Muscle of leg (tissue), 3 donors: ENCODE measurements at regions not wholly inside any gene's neighbourhood (a gene's known extent, or its start where the extent isn't known, plus 50 kb on each side); places are given as distances from the start of the nearest gene placed in this dataset.

ENCODE experiments used
- DNase-seq: peaks from one replicate; pipeline ENCODE4 v3.0.0; 2013
- H3K27ac ChIP-seq: one replicate; pipeline ENCODE4 v1.5.1; 2013; ENCODE audit warnings: mild to moderate bottlenecking, low read length, control low read depth
- H3K27me3 ChIP-seq: one replicate; pipeline ENCODE4 v1.6.1; 2013; ENCODE audit warnings: low read length; ENCODE audit not compliant: control insufficient read depth, insufficient read depth
- H3K36me3 ChIP-seq: one replicate; pipeline ENCODE4 v1.6.1; 2013; ENCODE audit warnings: low read length; ENCODE audit not compliant: control insufficient read depth, insufficient read depth
- H3K4me1 ChIP-seq: one replicate; pipeline ENCODE4 v1.6.1; 2013; ENCODE audit warnings: low read length; ENCODE audit not compliant: control insufficient read depth, insufficient read depth
- H3K4me3 ChIP-seq: one replicate; pipeline ENCODE4 v1.5.1; 2013; ENCODE audit warnings: low read length, control low read depth
- H3K9me3 ChIP-seq: replicated peaks from 2 replicates; pipeline ENCODE4 v1.6.1; 2013; ENCODE audit warnings: low read depth, low read length; ENCODE audit not compliant: control insufficient read depth
- WGBS: methylation state at CpG from one replicate; pipeline ENCODE4 v1.1.5; 2013; ENCODE audit warnings: missing lambda C conversion rate; ENCODE audit not compliant: insufficient coverage; 5-methylcytosine and 5-hydroxymethylcytosine counted together

DNA sequence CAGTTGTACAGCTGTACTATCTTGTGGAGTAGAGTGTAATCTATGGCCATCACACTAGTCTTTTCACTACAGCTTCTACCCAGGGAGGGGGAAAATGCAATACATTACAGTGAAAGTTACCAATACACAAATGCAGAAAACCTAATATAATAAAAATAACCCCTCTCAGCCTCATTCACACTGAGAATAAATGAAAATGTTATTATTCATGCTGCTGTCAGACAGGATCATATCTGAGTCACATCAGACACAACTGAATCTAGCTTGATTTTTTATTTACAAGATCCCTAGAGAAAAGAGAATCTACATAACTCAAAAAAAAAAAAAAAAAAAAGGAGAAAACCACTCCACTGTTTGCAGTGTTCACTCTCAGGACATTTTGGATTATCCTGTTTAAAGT lies 293.9 kb upstream of the ESRRG start:
- no peaks in the 10 kb centered on the region for H3K9me3 ChIP-seq

DNA sequence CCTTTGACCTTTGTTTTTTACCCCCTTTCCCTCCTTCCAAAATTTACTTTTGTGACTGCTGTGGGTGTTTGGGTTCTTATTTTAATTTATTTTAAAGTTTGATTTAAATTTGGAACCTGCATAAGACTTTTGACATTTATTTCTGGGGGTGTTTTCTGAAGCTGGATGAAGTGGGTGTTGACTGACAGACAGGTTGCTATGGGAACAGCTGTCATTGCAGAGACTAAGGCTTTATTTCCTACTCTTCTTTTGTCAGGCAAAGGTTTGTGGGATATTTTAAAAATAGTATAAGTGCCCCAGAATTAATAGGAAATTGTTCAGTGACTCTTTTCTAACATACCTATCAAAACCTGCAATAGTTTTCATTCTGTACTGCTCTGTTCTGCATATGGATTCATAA lies 290.8 kb upstream of the ESRRG start:
- Histone ChIP-seq H3K27ac (no peak overlapping the region), H3K9me3 (no peaks in the 10 kb centered on the region), H3K36me3 (no peaks in the 10 kb centered on the region), H3K27me3 (no peaks in the 10 kb centered on the region), H3K4me3 (no peak overlapping the region), H3K4me1 (no peaks in the 10 kb centered on the region)
- DNase-seq = no peak

More for the DNA sequence above, 293.9 kb upstream of the ESRRG start:
- Histone ChIP-seq H3K36me3 (no peaks in the 10 kb centered on the region), H3K4me1 (peaks cover 8% of the 10 kb centered on the region), H3K27ac (no peak overlapping the region), H3K27me3 (no peaks in the 10 kb centered on the region), H3K4me3 (no peak overlapping the region)
- DNase-seq = no peak

DNA sequence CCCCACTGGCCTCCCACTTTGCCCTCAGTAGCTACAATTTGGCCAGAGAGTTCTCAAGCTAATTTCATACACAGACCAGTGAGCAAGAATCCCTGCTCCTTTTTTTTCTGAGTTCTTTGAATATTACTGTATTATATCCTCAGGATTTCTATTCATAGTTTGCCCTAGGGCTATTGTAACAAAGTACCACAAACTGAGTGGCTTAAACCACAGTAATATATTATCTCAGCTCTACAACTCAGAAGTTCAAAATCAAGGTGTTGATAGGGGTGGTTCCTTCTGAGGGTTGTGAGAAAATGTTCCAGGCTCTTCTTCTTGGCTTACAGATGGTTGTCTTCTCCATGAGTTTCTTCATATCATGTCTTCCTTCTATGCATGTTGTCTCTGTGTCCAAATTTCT lies 289.4 kb upstream of the ESRRG start:
- Histone ChIP-seq H3K4me1 (no peaks in the 10 kb centered on the region), H3K27ac (no peak overlapping the region), H3K9me3 (no peaks in the 10 kb centered on the region), H3K27me3 (no peaks in the 10 kb centered on the region), H3K4me3 (no peak overlapping the region), H3K36me3 (no peaks in the 10 kb centered on the region)
- no peak for DNase-seq

DNA sequence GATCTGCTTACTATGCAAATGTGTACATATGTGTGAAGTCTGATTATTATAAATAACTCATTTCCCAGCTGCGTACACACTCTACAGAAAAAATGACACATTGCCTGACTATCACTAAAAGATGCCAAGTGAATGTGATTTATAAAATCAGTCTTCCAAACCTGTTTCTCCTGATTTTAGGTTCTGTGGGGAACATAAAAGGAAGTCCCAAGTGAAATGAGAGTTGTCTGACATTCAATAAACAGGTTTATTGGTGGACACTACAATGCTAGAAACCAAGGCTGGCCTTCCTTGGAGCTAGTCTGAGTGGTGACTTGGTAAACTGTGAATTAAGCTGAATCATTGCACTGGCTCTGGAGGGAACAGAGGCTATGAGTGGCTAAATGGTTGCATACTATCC lies 287.9 kb upstream of the ESRRG start:
- H3K4me3 ChIP-seq = no peak overlapping the region
- no peaks in the 10 kb centered on the region for H3K27me3 ChIP-seq
- no peaks in the 10 kb centered on the region for H3K4me1 ChIP-seq
- H3K9me3 ChIP-seq = no peaks in the 10 kb centered on the region
- no peaks in the 10 kb centered on the region for H3K36me3 ChIP-seq
- DNase-seq = no peak
- H3K27ac ChIP-seq = no peak overlapping the region
- no CpG with 5 or more reads among the region's 1 CpG for WGBS

DNA sequence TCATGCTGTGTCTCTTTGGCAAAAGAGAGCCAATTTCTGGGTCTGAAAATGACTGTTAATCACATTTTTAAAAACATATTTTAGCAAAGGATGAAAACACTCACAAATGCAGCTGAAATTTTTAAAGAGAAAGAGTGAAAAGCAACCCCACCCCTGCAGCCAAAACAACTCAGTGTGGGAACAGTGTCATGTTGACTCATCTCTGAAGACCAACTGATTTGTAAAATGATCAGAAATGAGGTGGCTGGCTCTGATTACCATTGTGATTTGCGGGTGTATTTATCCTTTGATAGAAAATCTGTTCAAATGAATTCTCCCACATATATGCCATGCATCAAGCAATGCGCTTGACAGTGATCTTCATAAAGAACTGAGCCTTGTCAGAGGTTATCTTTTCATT lies 287.0 kb upstream of the ESRRG start:
- no peaks in the 10 kb centered on the region for H3K27me3 ChIP-seq
- H3K4me1 ChIP-seq = no peaks in the 10 kb centered on the region
- no peaks in the 10 kb centered on the region for H3K36me3 ChIP-seq
- no peak overlapping the region for H3K27ac ChIP-seq
- WGBS = no CpG with 5 or more reads among the region's 2 CpGs
- no peak for DNase-seq
- H3K4me3 ChIP-seq = no peak overlapping the region
- no peaks in the 10 kb centered on the region for H3K9me3 ChIP-seq

DNA sequence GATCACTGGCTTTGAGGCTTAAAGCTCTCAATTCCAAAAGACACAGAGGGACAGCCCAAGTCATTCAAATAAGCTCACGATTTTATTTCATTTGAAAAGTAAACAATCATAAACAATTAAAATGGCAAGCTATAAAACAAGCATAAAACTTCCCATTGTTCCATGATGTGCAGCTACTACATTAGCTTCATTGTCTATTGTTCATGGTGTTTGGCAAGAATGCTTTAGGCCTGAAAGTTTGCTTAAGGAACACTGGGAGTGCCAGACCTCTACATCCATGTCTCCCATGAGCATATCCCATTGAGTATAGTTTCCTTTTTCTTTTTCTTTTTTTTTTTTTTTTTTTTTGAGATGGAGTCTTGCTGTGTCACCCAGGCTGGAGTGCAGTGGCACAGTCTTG lies 286.1 kb upstream of the ESRRG start:
- Histone ChIP-seq H3K36me3 (no peaks in the 10 kb centered on the region), H3K4me1 (no peaks in the 10 kb centered on the region), H3K27me3 (no peaks in the 10 kb centered on the region), H3K9me3 (no peaks in the 10 kb centered on the region), H3K4me3 (no peak overlapping the region), H3K27ac (no peak overlapping the region)
- no CpG with 5 or more reads among the region's 1 CpG for WGBS
- DNase-seq = no peak

DNA sequence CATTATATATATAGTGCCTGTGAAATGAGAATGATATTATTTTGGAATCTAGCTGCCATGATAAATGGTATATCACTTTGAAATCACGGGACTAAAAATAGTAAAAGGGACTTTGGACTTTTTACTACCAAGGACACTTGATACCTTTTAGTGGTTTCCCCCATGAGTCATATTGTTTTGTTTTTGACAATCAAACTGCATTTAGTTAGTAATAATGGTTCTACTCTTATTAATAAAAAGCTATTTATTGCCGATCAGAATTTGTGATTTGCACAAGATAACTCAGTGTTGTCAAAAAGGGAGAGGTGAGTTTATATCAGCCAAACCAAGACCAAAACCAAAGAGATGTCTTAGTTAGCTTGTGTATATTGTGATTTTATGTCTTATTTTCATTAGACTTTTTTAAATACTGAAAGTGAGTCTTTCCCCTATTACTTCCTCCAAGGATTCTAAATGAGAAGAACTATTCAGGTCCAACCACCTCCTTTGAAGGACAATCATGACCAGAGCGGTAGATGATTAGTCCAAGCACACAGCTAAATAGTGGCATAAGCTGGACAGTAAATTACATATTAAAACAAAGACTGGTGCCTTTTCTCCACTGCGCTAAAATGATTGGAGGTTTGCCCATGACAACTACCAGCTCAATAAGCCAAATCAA lies 281.7 kb upstream of the ESRRG start:
- Histone ChIP-seq H3K27me3 (no peaks in the 10 kb centered on the region), H3K4me1 (no peaks in the 10 kb centered on the region), H3K9me3 (no peaks in the 10 kb centered on the region), H3K36me3 (no peaks in the 10 kb centered on the region), H3K27ac (no peak overlapping the region), H3K4me3 (no peak overlapping the region)
- DNase-seq = no peak
- WGBS = no CpG with 5 or more reads among the region's 4 CpGs

DNA sequence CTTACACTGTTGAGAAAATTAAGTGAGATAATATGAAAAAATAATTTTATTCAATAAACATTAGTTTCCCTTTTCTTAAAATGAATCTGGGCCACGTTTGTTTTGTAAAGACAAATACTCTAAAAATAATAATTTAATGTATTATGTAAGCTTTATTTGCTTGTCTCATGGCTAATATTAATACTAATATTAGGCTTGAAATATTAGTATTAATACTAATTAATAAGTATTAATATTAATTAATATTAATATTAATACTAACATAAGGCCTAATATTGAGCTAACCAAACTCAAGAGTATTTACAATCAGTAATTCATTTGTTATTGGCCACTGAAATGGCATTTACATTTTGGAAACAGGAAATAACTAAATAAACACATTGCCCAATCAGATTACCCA lies 280.1 kb upstream of the ESRRG start:
- no peaks in the 10 kb centered on the region for H3K9me3 ChIP-seq
- no peaks in the 10 kb centered on the region for H3K36me3 ChIP-seq
- no peaks in the 10 kb centered on the region for H3K4me1 ChIP-seq
- H3K27me3 ChIP-seq = no peaks in the 10 kb centered on the region
- no CpG with 5 or more reads among the region's 1 CpG for WGBS
- no peak overlapping the region for H3K27ac ChIP-seq
- no peak for DNase-seq
- H3K4me3 ChIP-seq = no peak overlapping the region

DNA sequence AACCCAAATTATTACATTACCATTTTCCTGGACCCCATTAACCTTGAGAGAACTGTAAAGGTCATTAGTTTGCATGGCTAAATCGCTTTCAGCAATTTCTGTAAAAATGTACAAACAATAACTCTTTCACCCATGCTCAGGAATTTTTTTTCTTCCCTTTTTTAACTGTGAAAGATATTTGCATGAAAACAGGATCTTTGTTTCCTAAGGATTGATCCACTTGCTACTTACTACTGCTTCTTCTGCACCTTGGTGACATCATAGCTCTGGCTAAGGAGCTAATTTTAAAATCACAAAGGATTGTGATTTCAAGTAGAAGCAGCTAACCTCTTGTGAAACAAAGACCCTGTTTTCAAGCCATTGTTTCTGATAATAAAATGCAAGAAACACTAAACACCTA lies 274.6 kb upstream of the ESRRG start:
- WGBS = no CpG with 5 or more reads among the region's 1 CpG
- Histone ChIP-seq H3K9me3 (no peaks in the 10 kb centered on the region), H3K4me1 (no peaks in the 10 kb centered on the region), H3K27ac (no peak overlapping the region), H3K4me3 (no peak overlapping the region), H3K27me3 (no peaks in the 10 kb centered on the region), H3K36me3 (no peaks in the 10 kb centered on the region)
- DNase-seq = no peak

DNA sequence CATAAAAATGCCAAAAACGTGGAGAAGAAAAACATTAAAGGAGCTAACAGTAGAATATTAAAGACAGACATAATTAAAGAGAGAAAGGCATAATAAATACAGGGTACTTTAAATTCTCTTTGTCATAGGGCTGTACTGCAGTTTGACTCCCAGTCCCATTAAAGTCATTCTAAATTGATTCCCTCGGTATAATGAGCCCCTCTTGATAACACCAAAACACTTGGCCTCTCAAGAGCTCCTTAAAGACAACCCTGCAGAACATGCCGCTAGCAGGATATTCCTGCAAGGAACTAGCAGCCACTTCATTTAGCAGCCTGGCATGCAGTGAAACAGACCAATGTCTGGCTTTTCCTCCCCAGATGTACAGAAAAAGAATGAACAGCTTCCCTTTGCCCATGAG lies 273.8 kb upstream of the ESRRG start:
- no peaks in the 10 kb centered on the region for H3K4me1 ChIP-seq
- H3K9me3 ChIP-seq = no peaks in the 10 kb centered on the region
- DNase-seq = no peak
- 43% methylated on average over 1 of the region's 3 CpGs for WGBS
- H3K27ac ChIP-seq = no peak overlapping the region
- no peaks in the 10 kb centered on the region for H3K36me3 ChIP-seq
- H3K27me3 ChIP-seq = no peaks in the 10 kb centered on the region
- H3K4me3 ChIP-seq = no peak overlapping the region

DNA sequence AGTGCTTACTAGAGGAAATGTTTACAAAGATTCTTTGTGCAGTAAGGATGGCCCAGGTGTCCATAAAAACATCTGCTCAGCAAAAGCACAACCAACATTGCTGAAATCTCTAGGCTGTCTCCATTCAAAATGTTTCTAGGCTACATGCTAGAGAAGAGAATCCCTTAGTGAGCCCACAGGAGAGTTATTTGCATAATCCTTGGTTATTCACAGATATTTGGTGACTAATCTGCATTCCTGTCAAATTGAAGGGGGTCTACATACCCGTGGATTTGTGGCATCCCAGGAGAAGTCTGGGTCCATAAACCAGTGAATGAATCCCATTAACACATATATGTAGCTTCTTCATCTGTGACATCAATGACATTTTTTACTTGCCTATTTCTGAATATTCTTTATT lies 261.3 kb upstream of the ESRRG start:
- no peak overlapping the region for H3K27ac ChIP-seq
- WGBS = no CpG with 5 or more reads among the region's 1 CpG
- H3K36me3 ChIP-seq = no peaks in the 10 kb centered on the region
- no peaks in the 10 kb centered on the region for H3K27me3 ChIP-seq
- no peaks in the 10 kb centered on the region for H3K4me1 ChIP-seq
- no peak overlapping the region for H3K4me3 ChIP-seq
- H3K9me3 ChIP-seq = no peaks in the 10 kb centered on the region
- DNase-seq = peak; percentile 27
